GM19395 (cell line): ENCODE measurements at regions not wholly inside any gene's neighbourhood (a gene's known extent, or its start where the extent isn't known, plus 50 kb on each side); places are given as distances from the start of the nearest gene placed in this dataset.
"Not testable (repeated sequence)": the region's sequence is repeated elsewhere in the genome, so short reads cannot be mapped to it uniquely, and the experiment has no call there.

Experiments
- ATAC-seq: cut with Tn5 transposase; IDR thresholded peaks from one replicate; pipeline ENCODE4 v1.9.1; 2021; ENCODE audit warnings: mild to moderate bottlenecking, moderate library complexity; ENCODE audit not compliant: unreplicated experiment

DNA sequence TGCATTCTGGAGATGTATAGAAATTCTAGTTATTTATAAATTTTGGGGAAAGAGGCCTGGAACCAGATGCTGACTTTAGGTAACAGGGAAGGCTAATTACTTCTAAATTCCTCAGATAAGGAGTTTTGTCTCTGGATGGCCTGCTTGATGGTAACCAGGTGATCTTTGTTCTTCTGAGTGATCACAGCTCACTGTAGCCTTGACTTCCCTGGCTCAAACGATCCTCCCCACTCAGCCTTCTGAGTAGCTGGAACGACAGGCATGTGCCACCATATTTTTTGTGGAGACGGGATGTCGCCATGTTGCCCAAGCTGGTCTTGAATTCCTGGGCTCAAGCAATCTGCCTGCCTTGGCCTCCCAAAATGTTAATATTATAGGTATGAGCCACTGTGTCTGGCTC is 54.4 kb upstream of the MSH6 start:
- no peak for ATAC-seq

DNA sequence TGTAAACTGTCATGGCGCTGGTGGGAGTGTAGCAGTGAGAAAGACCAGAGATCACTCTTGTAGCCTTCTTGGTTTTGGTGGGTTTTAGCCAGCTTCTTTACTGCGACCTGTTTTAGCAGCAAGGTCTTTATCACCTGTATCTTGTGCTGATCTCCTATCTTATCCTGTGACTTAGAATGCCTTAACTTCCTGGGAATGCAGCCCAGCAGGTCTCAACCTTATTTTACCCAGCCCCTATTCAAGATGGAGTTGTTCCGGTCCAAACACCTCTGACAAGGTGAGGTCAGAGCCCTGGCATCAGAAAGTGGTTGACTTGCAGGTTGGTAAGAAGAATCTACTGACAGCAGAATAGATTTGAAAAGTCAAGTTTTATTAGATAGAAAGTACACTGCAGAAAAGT is 55.0 kb upstream of the MSH6 start:
- ATAC-seq: no peak

DNA sequence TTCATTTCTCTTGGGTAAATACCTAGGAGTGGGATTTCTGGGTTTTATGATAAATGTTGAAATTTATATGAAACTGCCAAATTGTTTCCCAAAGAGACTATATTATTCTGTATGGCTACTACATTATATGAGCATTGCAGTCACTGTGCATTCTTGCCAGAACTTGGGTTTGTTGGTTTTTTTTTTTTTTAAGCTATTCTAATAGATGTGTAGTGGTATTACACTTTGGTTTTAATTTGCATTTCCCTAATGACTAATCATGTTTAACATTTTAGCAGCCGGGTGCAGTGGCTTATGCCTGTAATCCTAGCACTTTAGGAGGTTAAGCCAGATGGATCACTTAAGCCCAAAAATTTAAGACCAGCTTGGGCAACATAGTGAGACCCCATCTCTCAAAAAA is 56.0 kb upstream of the MSH6 start:
- not testable (repeated sequence) for ATAC-seq

DNA sequence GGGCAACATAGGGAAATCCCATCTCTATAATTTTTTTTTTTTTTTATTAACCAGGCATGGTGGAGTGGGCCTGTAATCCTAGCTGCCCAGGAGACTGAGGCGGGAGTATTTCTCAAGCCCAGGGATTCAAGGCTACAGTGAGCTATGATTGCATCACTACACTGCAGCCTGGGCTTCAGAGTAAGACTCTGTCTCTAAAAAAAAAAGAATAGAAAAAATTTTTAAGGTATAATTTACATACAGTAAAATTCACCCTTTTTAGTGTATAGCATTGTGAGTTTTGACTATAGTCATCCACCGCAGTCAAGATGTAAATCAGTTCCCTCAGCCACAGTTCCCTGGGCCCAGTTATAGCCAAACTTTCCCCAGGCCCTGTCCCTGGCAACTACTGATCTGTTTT is 57.1 kb upstream of the MSH6 start:
- ATAC-seq: no peak

GRCh38 chr2:47724221-47724981 is 58.5 kb upstream of the MSH6 start:
- peak; percentile 91 for ATAC-seq

- ATAC-seq: no peak
These were observed 61.6 kb upstream of the MSH6 start for GRCh38 chr2:47721296-47721695.

- ATAC-seq: no peak
These were observed 62.4 kb upstream of the MSH6 start for GRCh38 chr2:47720559-47720958.

GRCh38 chr2:47720036-47720435 is 62.9 kb upstream of the MSH6 start:
- no peak for ATAC-seq

DNA sequence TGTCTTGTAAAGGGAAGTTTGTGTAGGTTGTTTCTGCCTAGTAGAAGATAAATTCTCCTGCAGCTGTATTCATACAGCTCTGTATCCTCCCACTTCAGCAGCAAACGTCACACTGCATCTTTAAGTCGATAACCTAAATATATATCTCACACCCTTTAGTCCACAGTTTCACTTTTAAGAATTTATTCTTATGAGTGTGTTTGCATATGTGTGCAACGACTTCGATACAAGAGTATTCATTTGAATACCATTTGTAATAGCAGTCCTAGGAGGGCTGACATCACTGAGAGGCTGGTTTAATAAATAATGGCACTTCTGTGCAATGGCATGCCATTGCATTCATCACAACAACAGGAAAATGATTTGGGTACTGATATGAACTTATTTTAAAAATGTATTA is 63.8 kb upstream of the MSH6 start:
- ATAC-seq: peak; percentile 59

DNA sequence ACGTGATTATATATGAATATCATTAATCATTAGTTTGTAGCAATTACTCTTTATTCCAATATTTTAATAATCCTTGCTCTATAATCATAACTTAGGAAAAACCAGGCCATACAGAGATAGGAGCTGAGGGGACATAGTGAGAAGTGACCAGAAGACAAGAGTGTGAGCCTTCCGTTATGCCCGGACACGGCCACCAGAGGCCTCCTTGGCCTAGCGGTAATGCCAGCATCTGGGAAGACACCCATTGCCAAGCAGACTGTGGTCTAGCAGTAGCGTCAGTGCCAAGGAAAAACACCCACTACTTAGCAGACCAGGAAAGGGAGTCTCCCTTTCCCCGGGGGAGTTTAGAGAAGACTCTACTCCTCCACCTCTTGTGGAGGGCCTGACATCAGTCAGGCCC is 66.6 kb upstream of the MSH6 start:
- ATAC-seq: not testable (repeated sequence)

DNA sequence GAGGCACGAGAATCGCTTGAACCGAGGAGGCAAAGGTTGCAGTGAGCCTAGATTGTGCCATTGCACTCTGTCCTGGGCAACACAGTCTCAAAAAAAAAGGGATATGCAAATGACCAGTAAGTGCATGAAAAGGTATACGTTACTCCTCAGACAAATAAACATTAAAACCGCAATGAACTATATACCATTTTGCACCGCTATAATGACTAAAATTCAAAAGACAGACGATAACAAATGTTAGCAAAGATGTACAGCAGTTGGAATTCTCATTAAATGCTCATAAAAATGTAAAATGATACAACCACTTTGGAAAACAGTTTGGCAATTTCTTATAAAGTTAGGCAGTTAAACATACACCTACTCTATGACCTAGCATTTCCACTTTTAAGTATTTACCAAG is 67.4 kb upstream of the MSH6 start:
- no peak for ATAC-seq

- peak; percentile 83 for ATAC-seq
These were observed 74.0 kb upstream of the MSH6 start for GRCh38 chr2:47708801-47709499.

- no peak for ATAC-seq
These were observed 78.7 kb upstream of the MSH6 start for GRCh38 chr2:47704287-47704686.

GRCh38 chr2:47699533-47700215 is 83.3 kb upstream of the MSH6 start:
- no peak for ATAC-seq

DNA sequence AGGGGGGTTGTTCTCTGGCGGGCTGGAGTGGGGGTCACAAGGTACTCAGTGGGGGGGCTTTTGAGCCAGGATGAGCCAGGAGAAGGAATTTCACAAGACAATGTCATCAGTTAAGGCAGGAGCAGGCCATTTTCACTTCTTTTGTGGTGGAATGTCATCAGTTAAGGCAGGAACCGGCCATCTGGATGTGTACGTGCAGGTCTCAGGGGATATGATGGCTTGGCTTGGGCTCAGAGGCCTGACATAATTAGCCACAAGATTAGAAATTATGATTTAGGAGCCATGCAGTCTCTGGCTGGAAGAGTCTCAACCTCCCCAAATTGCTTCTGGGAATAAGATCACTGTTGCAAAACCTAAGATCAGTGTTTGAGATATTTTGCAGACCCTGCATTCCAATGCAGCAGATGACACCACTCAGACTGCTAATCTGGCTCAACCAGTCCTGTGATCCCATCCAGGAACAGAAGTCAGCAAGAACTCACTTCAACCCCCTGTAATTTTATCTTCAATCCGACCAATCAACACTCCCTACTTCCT is 84.4 kb upstream of the MSH6 start:
- not testable (repeated sequence) for ATAC-seq

DNA sequence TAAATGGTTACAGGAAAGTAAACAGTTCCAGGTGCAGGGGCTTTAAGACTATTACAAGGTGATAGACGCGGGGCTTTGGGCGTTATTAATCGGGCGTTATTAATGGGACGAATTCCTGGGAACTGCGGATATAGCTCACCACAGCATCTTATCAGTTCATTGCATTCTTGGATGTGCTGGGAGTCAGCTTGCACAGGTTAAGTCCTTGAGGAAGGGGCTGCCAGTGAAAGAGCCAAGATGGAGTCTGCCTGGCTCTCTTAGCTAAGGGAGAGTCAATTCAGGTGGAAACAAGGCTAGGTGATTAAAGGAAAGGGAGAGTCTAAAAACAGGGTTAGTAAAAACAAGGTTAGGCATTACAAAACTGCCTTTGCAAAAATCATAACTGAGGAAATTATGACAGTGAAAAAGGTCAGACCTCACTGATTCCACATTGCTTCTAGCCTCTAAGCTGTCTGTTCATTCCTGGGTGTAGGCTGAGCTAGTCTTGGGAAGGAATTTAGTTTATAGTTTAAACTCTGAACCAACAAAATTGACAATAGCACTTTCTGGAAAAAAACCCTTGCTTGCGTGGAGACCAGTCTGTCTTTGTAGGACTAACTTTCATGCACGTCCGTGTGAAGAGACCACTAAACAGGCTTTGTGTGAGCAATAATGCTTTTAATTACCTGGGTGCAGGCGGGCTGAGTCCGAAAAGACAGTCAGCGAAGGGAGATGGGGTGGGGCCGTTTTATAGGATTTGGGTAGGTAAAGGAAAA is 85.1 kb upstream of the MSH6 start:
- not testable (repeated sequence) for ATAC-seq

GRCh38 chr2:47697000-47697601 is 85.8 kb upstream of the MSH6 start:
- ATAC-seq: peak; percentile 80

GRCh38 chr2:47696478-47696831 is 86.5 kb upstream of the MSH6 start:
- no peak for ATAC-seq

- no peak for ATAC-seq
These were observed 87.0 kb upstream of the MSH6 start for GRCh38 chr2:47695800-47696477.

GRCh38 chr2:47694451-47694850 is 88.5 kb upstream of the MSH6 start:
- ATAC-seq: not testable (repeated sequence)
